HEK293 (cell line): ENCODE measurements at regions not wholly inside any gene's neighbourhood (a gene's known extent, or its start where the extent isn't known, plus 50 kb on each side); places are given as distances from the start of the nearest gene placed in this dataset.

Experiments used
- CTCF ChIA-PET: fragments of 350-600 bp; formaldehyde crosslinking; extraction: SDS; loops from one replicate; lab custom pipeline; 2021; ENCODE audit warnings: antibody characterized with exemption; lab: Yijun Ruan, JAX
- POLR2A ChIA-PET: fragments of 300-600 bp; formaldehyde crosslinking; extraction: SDS; loops from one replicate; lab custom pipeline; 2020; ENCODE audit warnings: antibody characterized with exemption, inconsistent platforms; lab: Yijun Ruan, JAX
- H3K27ac ChIP-seq: fragments of 200-500 bp; sonication (Bioruptor generic); 2 replicates; pipeline ENCODE4 v1.5.1; 2014; ENCODE audit warnings: low read depth, low read length, control low read depth, inconsistent platforms; ENCODE audit errors: extremely low read depth
- H3K36me3 ChIP-seq, 2 experiments: fragments of 200-500 bp in 1 of 2; sonication (Bioruptor generic) in 1 of 2; 1 replicate in 1 of 2; 2 replicates in 1 of 2; pipeline ENCODE4 v1.5.1; 2014 to 2017; ENCODE audit warnings: inconsistent platforms in 2 of 2, low read length in 2 of 2; ENCODE audit not compliant: control insufficient read depth in 2 of 2, insufficient read depth in 1 of 2
- H3K4me1 ChIP-seq: fragments of 200-500 bp; sonication (Bioruptor generic); 2 replicates; pipeline ENCODE4 v1.5.1; 2014; ENCODE audit warnings: mild to moderate bottlenecking, low read length, inconsistent platforms; ENCODE audit not compliant: control insufficient read depth, insufficient read depth
- H3K4me3 ChIP-seq: 2 replicates; pipeline ENCODE4 v1.5.1; 2011; ENCODE audit warnings: low read depth, mild to moderate bottlenecking, control low read depth, low read length, moderate library complexity
- H3K9me3 ChIP-seq: fragments of 200-500 bp; sonication (Bioruptor generic); 2 replicates; pipeline ENCODE4 v1.5.1; 2014; ENCODE audit warnings: low read depth, low read length, inconsistent platforms; ENCODE audit not compliant: control insufficient read depth, insufficient read depth
- CTCF ChIP-seq: fragments of 450-650 bp; formaldehyde crosslinking; IDR thresholded peaks from 2 replicates; pipeline ENCODE4 v1.5.1; 2016; ENCODE audit warnings: missing biosample characterization, missing genetic modification characterization
- HIC1 ChIP-seq: fragments of 450-650 bp; formaldehyde crosslinking; IDR thresholded peaks from 2 replicates; pipeline ENCODE4 v1.5.1; 2016; ENCODE audit warnings: missing biosample characterization, missing genetic modification characterization
- PRDM2 ChIP-seq: fragments of 450-650 bp; formaldehyde crosslinking; IDR thresholded peaks from 2 replicates; pipeline ENCODE4 v1.5.1; 2016; ENCODE audit warnings: missing biosample characterization, missing genetic modification characterization, borderline replicate concordance
- PRDM4 ChIP-seq: fragments of 450-650 bp; formaldehyde crosslinking; IDR thresholded peaks from 2 replicates; pipeline ENCODE4 v1.5.1; 2017; ENCODE audit warnings: missing biosample characterization, missing genetic modification characterization
- WT1 ChIP-seq: fragments of 450-650 bp; formaldehyde crosslinking; IDR thresholded peaks from 2 replicates; pipeline ENCODE4 v1.5.1; 2016; ENCODE audit warnings: missing biosample characterization, missing genetic modification characterization
- ZBTB11 ChIP-seq: fragments of 450-650 bp; formaldehyde crosslinking; conservative IDR thresholded peaks from 2 replicates; pipeline ENCODE4 v1.5.1; 2016; ENCODE audit warnings: low read depth, missing biosample characterization, missing genetic modification characterization
- ZFP37 ChIP-seq: fragments of 450-650 bp; formaldehyde crosslinking; IDR thresholded peaks from 2 replicates; pipeline ENCODE4 v1.5.1; 2016; ENCODE audit warnings: missing biosample characterization, missing genetic modification characterization
- ZNF148 ChIP-seq: fragments of 450-650 bp; formaldehyde crosslinking; IDR thresholded peaks from 2 replicates; pipeline ENCODE4 v1.5.0; 2017; ENCODE audit warnings: missing biosample characterization, missing genetic modification characterization, borderline replicate concordance
- ZNF19 ChIP-seq: fragments of 450-650 bp; formaldehyde crosslinking; IDR thresholded peaks from 2 replicates; pipeline ENCODE4; 2016; ENCODE audit warnings: missing biosample characterization, missing genetic modification characterization, low read depth
- ZNF292 ChIP-seq: fragments of 450-650 bp; formaldehyde crosslinking; IDR thresholded peaks from 2 replicates; pipeline ENCODE4 v1.5.1; 2016; ENCODE audit warnings: low read depth, missing biosample characterization, missing genetic modification characterization, borderline replicate concordance
- ZNF529 ChIP-seq: fragments of 450-650 bp; formaldehyde crosslinking; IDR thresholded peaks from 2 replicates; pipeline ENCODE4 v1.5.1; 2017; ENCODE audit warnings: missing genetic modification characterization, missing biosample characterization; ENCODE audit not compliant: insufficient replicate concordance
- ZNF549 ChIP-seq: fragments of 450-650 bp; IDR thresholded peaks from 2 replicates; pipeline ENCODE4 v1.5.1; 2018; ENCODE audit warnings: missing biosample characterization, missing genetic modification characterization, mild to moderate bottlenecking, inconsistent platforms, moderate library complexity
- ZNF555 ChIP-seq: fragments of 450-650 bp; formaldehyde crosslinking; conservative IDR thresholded peaks from 2 replicates; pipeline ENCODE4 v1.5.1; 2017; ENCODE audit warnings: missing biosample characterization, mild to moderate bottlenecking, missing genetic modification characterization, inconsistent platforms
- ZNF639 ChIP-seq: fragments of 450-650 bp; formaldehyde crosslinking; IDR thresholded peaks from 2 replicates; pipeline ENCODE4 v1.5.1; 2016; ENCODE audit warnings: missing biosample characterization, missing genetic modification characterization

GRCh38 chrX:8403988-8404387 lies 60.6 kb upstream of the VCX3B start (continued):
- no peak for TF ChIP-seq ZFP37 (tag by site-specific recombination)
- TF ChIP-seq ZNF292 (tag by site-specific recombination), result no peak
- TF ChIP-seq ZNF549 (tag by site-specific recombination), result no peak
- no peak for TF ChIP-seq PRDM2 (tag by site-specific recombination)

- ChIA-PET CTCF (interaction anchor here (0.5 to 1.0 kb wide), 2 partner anchors 10 to 412 kb away, joined by 3 read pairs; no protein-coding TSS in a partner anchor), POLR2A (no interaction called here)
- Histone ChIP-seq H3K4me1 (no peaks in the 10 kb centered on the region), H3K36me3 (no peaks in the 10 kb centered on the region), H3K27ac (no peak overlapping the region), H3K4me3 (no peak overlapping the region), H3K9me3 (no peaks in the 10 kb centered on the region)
- TF ChIP-seq WT1 (tag by site-specific recombination) (no peak), ZBTB11 (tag by site-specific recombination) (no peak), CTCF (tag by site-specific recombination) (no peak), PRDM4 (tag by site-specific recombination) (no peak), ZFP37 (tag by site-specific recombination) (no peak), ZNF639 (tag by site-specific recombination) (no peak), ZNF19 (no peak), ZNF555 (no peak), ZNF549 (tag by site-specific recombination) (no peak), ZNF529 (tag by site-specific recombination) (no peak), ZNF148 (tag by site-specific recombination) (no peak), HIC1 (tag by site-specific recombination) (no peak)
These were observed 60.2 kb upstream of the VCX3B start for GRCh38 chrX:8404471-8404870.
